ENCODE measurements at regions not wholly inside any gene's neighbourhood (a gene's known extent, or its start where the extent isn't known, plus 50 kb on each side); places are given as distances from the start of the nearest gene placed in this dataset.
A peak's percentile ranks its signal among the peaks of the same experiment; 100 is the strongest.

DNA sequence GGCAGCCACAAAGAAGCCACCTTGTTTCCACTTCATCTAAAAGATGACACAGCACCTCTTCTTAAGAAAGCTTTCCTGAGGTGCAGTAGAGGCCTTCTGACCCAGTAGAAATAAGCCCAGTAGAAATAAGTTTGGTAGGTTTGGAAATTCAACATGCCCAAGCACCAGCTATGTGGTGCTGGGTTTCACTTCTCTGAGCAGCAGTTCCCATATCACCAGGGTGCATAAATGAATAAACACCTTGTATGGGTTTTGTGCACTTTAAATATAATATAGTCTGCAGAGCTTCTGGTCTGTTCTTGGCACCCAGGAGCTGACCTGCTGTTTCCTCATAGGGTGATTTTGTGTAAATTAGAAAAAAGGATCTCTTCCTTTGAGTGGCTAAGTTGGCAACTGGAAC, 492.4 kb upstream of the SORCS1 start:
- POLR2A ChIA-PET: interaction anchor here (0.6 kb wide), 1 partner anchor 864 kb away, joined by 3 read pairs; no protein-coding TSS in a partner anchor
- peak in 1 of 3 donors; percentile 1 for DNase-seq
- H3K4me3 ChIP-seq (ENCODE audit: control insufficient read depth in 1 of 7, extremely low read depth in 1 of 7, insufficient read depth in 4 of 7, low read depth in 2 of 7, low read length in 6 of 7): no peak overlapping the region
- H3K4me1 ChIP-seq (ENCODE audit: control extremely low read depth in 1 of 4, control insufficient read depth in 4 of 4, insufficient read depth in 4 of 4, low read length in 3 of 4): peaks cover 9 to 34% (median 22%) of the 10 kb centered on the region in 4 experiments
- CTCF ChIA-PET: no interaction called here
- H3K27ac ChIP-seq (ENCODE audit: insufficient read depth in 1 of 2, low read depth in 1 of 2, low read length in 2 of 2, poor library complexity in 1 of 2, severe bottlenecking in 2 of 2): no peak overlapping the region
- no peaks in the 10 kb centered on the region for H3K9me3 ChIP-seq (ENCODE audit: control extremely low read depth in 1 of 5, control insufficient read depth in 4 of 5, insufficient read depth in 2 of 5, low read depth in 1 of 5, low read length in 4 of 5)
- no peaks in the 10 kb centered on the region for H3K27me3 ChIP-seq (replicated peaks in 2 of 5; ENCODE audit: control insufficient read depth in 4 of 5, insufficient read depth in 5 of 5, low read length in 4 of 5)
- H3K36me3 ChIP-seq (ENCODE audit: control insufficient read depth in 4 of 4, insufficient read depth in 4 of 4, low read length in 3 of 4): no peaks in the 10 kb centered on the region

DNA sequence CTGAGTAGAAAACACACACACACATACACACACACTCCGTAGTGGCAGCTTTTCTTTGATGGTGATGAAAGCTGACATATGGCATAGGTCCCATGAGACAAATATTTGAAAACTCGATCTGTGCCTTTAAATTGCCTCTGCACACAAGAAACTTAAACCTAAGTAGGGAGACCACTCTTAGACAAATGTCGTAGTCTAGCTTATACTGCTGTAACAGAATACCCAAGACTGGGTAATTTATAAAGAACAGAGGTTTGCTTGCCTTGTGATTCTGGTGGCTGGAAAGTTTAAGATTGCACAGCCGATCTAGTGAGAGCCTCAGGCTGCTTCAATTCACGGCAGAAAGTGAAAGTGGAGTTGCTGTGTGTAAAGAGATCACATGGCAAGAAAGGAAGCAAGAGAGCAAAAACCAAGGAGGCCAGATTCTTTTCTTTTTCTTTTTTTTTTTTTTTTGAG, 489.4 kb upstream of the SORCS1 start:
- CTCF ChIA-PET: no interaction called here

DNA sequence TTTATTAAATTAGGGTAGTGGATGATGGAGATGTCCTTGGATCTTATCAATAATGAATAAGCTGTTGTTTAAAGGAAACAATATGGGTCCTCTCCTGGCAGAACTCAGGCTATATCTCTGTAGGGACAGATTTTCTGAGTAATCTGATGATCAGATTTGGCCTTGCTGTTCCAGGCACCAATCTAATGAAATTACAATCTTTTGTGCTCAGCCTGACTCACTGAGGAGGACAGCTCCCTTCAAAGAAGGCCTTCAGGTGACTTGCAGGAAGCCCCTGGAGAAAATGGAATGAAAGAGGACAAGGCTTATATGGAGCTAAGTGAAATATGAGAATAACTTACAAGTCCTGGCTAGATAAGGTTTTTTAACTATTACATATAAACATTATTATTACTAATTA, 486.4 kb upstream of the SORCS1 start:
- ChIA-PET CTCF (interaction anchor here (1.6 kb wide), 1 partner anchor 12 kb away, joined by 3 read pairs; no protein-coding TSS in a partner anchor), POLR2A (no interaction called here)
- no peak overlapping the region for H3K4me3 ChIP-seq (ENCODE audit: control insufficient read depth in 1 of 7, extremely low read depth in 1 of 7, insufficient read depth in 4 of 7, low read depth in 2 of 7, low read length in 6 of 7)
- DNase-seq: no peak
- peaks cover 0 to 11% (median 3%) of the 10 kb centered on the region in 4 experiments for H3K4me1 ChIP-seq (ENCODE audit: control extremely low read depth in 1 of 4, control insufficient read depth in 4 of 4, insufficient read depth in 4 of 4, low read length in 3 of 4)
- H3K9me3 ChIP-seq (ENCODE audit: control extremely low read depth in 1 of 5, control insufficient read depth in 4 of 5, insufficient read depth in 2 of 5, low read depth in 1 of 5, low read length in 4 of 5): no peaks in the 10 kb centered on the region
- no peaks in the 10 kb centered on the region for H3K36me3 ChIP-seq (ENCODE audit: control insufficient read depth in 4 of 4, insufficient read depth in 4 of 4, low read length in 3 of 4)
- H3K27me3 ChIP-seq (replicated peaks in 2 of 5; ENCODE audit: control insufficient read depth in 4 of 5, insufficient read depth in 5 of 5, low read length in 4 of 5): no peaks in the 10 kb centered on the region
- H3K27ac ChIP-seq (ENCODE audit: insufficient read depth in 1 of 2, low read depth in 1 of 2, low read length in 2 of 2, poor library complexity in 1 of 2, severe bottlenecking in 2 of 2): no peak overlapping the region

More for the DNA sequence above, 489.4 kb upstream of the SORCS1 start:
- H3K36me3 ChIP-seq (ENCODE audit: control insufficient read depth in 4 of 4, insufficient read depth in 4 of 4, low read length in 3 of 4): no peaks in the 10 kb centered on the region
- H3K27ac ChIP-seq (ENCODE audit: insufficient read depth in 1 of 2, low read depth in 1 of 2, low read length in 2 of 2, poor library complexity in 1 of 2, severe bottlenecking in 2 of 2): peak overlapping the region in 1 of 2 experiments; percentile 60
- no peaks in the 10 kb centered on the region for H3K27me3 ChIP-seq (replicated peaks in 2 of 5; ENCODE audit: control insufficient read depth in 4 of 5, insufficient read depth in 5 of 5, low read length in 4 of 5)
- peak; percentile 33 to 78 (median 69) for DNase-seq
- peaks cover 9 to 34% (median 20%) of the 10 kb centered on the region in 4 experiments for H3K4me1 ChIP-seq (ENCODE audit: control extremely low read depth in 1 of 4, control insufficient read depth in 4 of 4, insufficient read depth in 4 of 4, low read length in 3 of 4)
- WGBS (ENCODE audit: insufficient coverage): no CpG with 5 or more reads among the region's 5 CpGs
- POLR2A ChIA-PET: no interaction called here
- H3K4me3 ChIP-seq (ENCODE audit: control insufficient read depth in 1 of 7, extremely low read depth in 1 of 7, insufficient read depth in 4 of 7, low read depth in 2 of 7, low read length in 6 of 7): peak overlapping the region in 6 of 7 experiments; percentile 34 to 81 (median 58)
- H3K9me3 ChIP-seq (ENCODE audit: control extremely low read depth in 1 of 5, control insufficient read depth in 4 of 5, insufficient read depth in 2 of 5, low read depth in 1 of 5, low read length in 4 of 5): no peaks in the 10 kb centered on the region

DNA sequence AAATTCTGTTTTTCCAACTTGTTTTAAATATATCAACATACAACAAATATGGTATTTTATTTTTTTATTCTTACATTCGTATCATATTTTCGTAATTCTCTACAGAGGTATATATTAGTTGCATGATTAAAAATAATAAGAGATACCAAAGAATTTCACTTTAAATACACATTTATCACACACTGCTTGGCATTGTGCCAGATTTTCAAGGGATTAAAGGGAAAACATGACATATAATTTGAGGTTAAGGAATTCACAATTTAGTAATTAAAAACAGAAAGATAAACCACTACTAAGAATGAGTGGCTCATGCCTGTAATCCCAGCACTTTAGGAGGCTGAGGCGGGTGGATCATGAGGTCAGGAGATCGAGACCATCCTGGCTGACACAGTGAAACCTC, 484.7 kb upstream of the SORCS1 start:
- ChIA-PET CTCF (no interaction called here), POLR2A (no interaction called here)
- no peak overlapping the region for H3K4me3 ChIP-seq (ENCODE audit: control insufficient read depth in 1 of 7, extremely low read depth in 1 of 7, insufficient read depth in 4 of 7, low read depth in 2 of 7, low read length in 6 of 7)
- WGBS (ENCODE audit: insufficient coverage): no CpG with 5 or more reads among the region's 4 CpGs
- DNase-seq: no peak
- no peaks in the 10 kb centered on the region for H3K9me3 ChIP-seq (ENCODE audit: control extremely low read depth in 1 of 5, control insufficient read depth in 4 of 5, insufficient read depth in 2 of 5, low read depth in 1 of 5, low read length in 4 of 5)
- no peak overlapping the region for H3K27ac ChIP-seq (ENCODE audit: insufficient read depth in 1 of 2, low read depth in 1 of 2, low read length in 2 of 2, poor library complexity in 1 of 2, severe bottlenecking in 2 of 2)
- no peaks in the 10 kb centered on the region for H3K36me3 ChIP-seq (ENCODE audit: control insufficient read depth in 4 of 4, insufficient read depth in 4 of 4, low read length in 3 of 4)
- no peaks in the 10 kb centered on the region for H3K27me3 ChIP-seq (replicated peaks in 2 of 5; ENCODE audit: control insufficient read depth in 4 of 5, insufficient read depth in 5 of 5, low read length in 4 of 5)
- H3K4me1 ChIP-seq (ENCODE audit: control extremely low read depth in 1 of 4, control insufficient read depth in 4 of 4, insufficient read depth in 4 of 4, low read length in 3 of 4): peaks cover 0 to 8% (median 3%) of the 10 kb centered on the region in 4 experiments

DNA sequence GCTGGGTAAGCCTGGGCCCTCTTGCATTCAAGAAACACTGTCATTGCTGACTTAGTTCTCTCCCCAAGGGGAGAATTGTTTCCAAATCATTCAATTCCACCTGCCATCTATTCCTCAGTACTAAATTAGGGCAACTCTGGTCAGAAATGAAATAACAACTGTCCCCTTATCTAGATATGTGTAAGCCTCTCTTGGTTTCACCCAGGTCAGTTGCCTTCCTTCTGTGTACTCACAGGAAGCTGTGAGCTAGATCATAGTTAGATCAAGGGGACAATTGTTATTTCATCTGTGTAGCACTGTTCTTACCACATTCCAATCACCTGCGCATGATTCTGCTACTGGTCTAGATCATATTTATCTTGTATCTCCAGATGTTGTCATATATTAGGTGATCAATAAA, 483.0 kb upstream of the SORCS1 start:
- no CpG with 5 or more reads among the region's 1 CpG for WGBS (ENCODE audit: insufficient coverage)
- POLR2A ChIA-PET: no interaction called here

DNA sequence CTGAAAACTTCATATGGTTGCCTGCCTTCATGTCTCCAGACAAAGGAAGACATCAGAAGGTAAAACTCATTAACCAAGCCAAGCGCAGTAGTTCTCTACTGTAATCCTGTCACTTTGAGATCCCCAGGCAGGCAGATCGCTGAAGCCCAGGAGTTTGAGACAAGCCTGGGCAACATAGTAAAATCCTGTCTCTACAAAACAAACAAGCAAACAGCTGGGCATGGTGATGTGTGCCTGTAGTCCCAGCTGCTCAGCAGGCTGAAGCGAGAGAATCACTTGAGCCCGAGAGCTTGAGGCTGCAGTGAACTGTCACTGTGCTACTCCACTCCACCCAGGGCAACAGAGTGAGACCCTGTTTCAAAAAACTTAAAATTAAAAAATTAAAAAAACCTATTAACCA, 467.4 kb upstream of the SORCS1 start:
- DNase-seq: no peak
- ChIA-PET CTCF (interaction anchor here (0.5 kb wide), 1 partner anchor 34 kb away, joined by 3 read pairs; no protein-coding TSS in a partner anchor), POLR2A (no interaction called here)
- no peaks in the 10 kb centered on the region for H3K4me1 ChIP-seq (ENCODE audit: control extremely low read depth in 1 of 4, control insufficient read depth in 4 of 4, insufficient read depth in 4 of 4, low read length in 3 of 4)
- H3K27ac ChIP-seq (ENCODE audit: insufficient read depth in 1 of 2, low read depth in 1 of 2, low read length in 2 of 2, poor library complexity in 1 of 2, severe bottlenecking in 2 of 2): no peak overlapping the region
- H3K9me3 ChIP-seq (ENCODE audit: control extremely low read depth in 1 of 5, control insufficient read depth in 4 of 5, insufficient read depth in 2 of 5, low read depth in 1 of 5, low read length in 4 of 5): no peaks in the 10 kb centered on the region
- no peaks in the 10 kb centered on the region for H3K27me3 ChIP-seq (replicated peaks in 2 of 5; ENCODE audit: control insufficient read depth in 4 of 5, insufficient read depth in 5 of 5, low read length in 4 of 5)
- no peak overlapping the region for H3K4me3 ChIP-seq (ENCODE audit: control insufficient read depth in 1 of 7, extremely low read depth in 1 of 7, insufficient read depth in 4 of 7, low read depth in 2 of 7, low read length in 6 of 7)
- 100% methylated on average over 2 of the region's 4 CpGs for WGBS (ENCODE audit: insufficient coverage)
- H3K36me3 ChIP-seq (ENCODE audit: control insufficient read depth in 4 of 4, insufficient read depth in 4 of 4, low read length in 3 of 4): no peaks in the 10 kb centered on the region

More for the DNA sequence above, 483.0 kb upstream of the SORCS1 start:
- Histone ChIP-seq H3K4me1 (ENCODE audit: control extremely low read depth in 1 of 4, control insufficient read depth in 4 of 4, insufficient read depth in 4 of 4, low read length in 3 of 4) (no peaks in the 10 kb centered on the region), H3K27ac (ENCODE audit: insufficient read depth in 1 of 2, low read depth in 1 of 2, low read length in 2 of 2, poor library complexity in 1 of 2, severe bottlenecking in 2 of 2) (no peak overlapping the region), H3K4me3 (ENCODE audit: control insufficient read depth in 1 of 7, extremely low read depth in 1 of 7, insufficient read depth in 4 of 7, low read depth in 2 of 7, low read length in 6 of 7) (no peak overlapping the region), H3K27me3 (replicated peaks in 2 of 5; ENCODE audit: control insufficient read depth in 4 of 5, insufficient read depth in 5 of 5, low read length in 4 of 5) (no peaks in the 10 kb centered on the region), H3K9me3 (ENCODE audit: control extremely low read depth in 1 of 5, control insufficient read depth in 4 of 5, insufficient read depth in 2 of 5, low read depth in 1 of 5, low read length in 4 of 5) (no peaks in the 10 kb centered on the region), H3K36me3 (ENCODE audit: control insufficient read depth in 4 of 4, insufficient read depth in 4 of 4, low read length in 3 of 4) (no peaks in the 10 kb centered on the region)
- no peak for DNase-seq
- CTCF ChIA-PET: no interaction called here

DNA sequence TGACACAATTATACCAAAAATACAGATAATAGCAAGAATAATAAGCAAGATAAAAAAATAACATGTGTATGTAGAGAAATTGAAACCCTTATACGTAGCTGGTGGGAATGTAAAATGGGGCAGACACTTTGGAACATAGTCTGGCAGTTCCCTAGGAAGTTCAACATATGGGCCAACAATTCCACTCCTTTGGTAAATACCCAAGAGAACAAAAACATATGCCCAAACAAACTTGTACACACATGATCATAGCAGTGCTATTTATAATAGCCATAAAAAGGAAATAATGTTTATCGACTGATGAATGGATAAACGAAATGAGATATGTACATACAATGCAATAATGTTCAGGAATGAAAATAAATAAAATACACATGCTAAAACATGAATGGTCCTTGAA, 462.4 kb upstream of the SORCS1 start:
- Histone ChIP-seq H3K27me3 (replicated peaks in 2 of 5; ENCODE audit: control insufficient read depth in 4 of 5, insufficient read depth in 5 of 5, low read length in 4 of 5) (no peaks in the 10 kb centered on the region), H3K9me3 (ENCODE audit: control extremely low read depth in 1 of 5, control insufficient read depth in 4 of 5, insufficient read depth in 2 of 5, low read depth in 1 of 5, low read length in 4 of 5) (no peaks in the 10 kb centered on the region), H3K36me3 (ENCODE audit: control insufficient read depth in 4 of 4, insufficient read depth in 4 of 4, low read length in 3 of 4) (no peaks in the 10 kb centered on the region), H3K27ac (ENCODE audit: insufficient read depth in 1 of 2, low read depth in 1 of 2, low read length in 2 of 2, poor library complexity in 1 of 2, severe bottlenecking in 2 of 2) (no peak overlapping the region), H3K4me3 (ENCODE audit: control insufficient read depth in 1 of 7, extremely low read depth in 1 of 7, insufficient read depth in 4 of 7, low read depth in 2 of 7, low read length in 6 of 7) (no peak overlapping the region), H3K4me1 (ENCODE audit: control extremely low read depth in 1 of 4, control insufficient read depth in 4 of 4, insufficient read depth in 4 of 4, low read length in 3 of 4) (no peaks in the 10 kb centered on the region)
- WGBS (ENCODE audit: insufficient coverage): no CpG with 5 or more reads among the region's 3 CpGs
- ChIA-PET POLR2A (interaction anchor here (0.7 kb wide), 1 partner anchor 251 kb away, joined by 3 read pairs; no protein-coding TSS in a partner anchor), CTCF (no interaction called here)
- no peak for DNase-seq

All from common myeloid progenitor, CD34-positive (primary cell).